GM21619 (cell line): ENCODE measurements at regions not wholly inside any gene's neighbourhood (a gene's known extent, or its start where the extent isn't known, plus 50 kb on each side); places are given as distances from the start of the nearest gene placed in this dataset.
"Not testable (repeated sequence)": the region's sequence is repeated elsewhere in the genome, so short reads cannot be mapped to it uniquely, and the experiment has no call there.

ENCODE experiments used
- ATAC-seq: cut with Tn5 transposase; IDR thresholded peaks from one replicate; pipeline ENCODE4 v1.9.1; 2021; ENCODE audit not compliant: unreplicated experiment

GRCh38 chr3:163513149-163513657 is 1565.1 kb downstream of the SI start:
- ATAC-seq: no peak

GRCh38 chr3:163508206-163508605 is 1570.1 kb downstream of the SI start:
- ATAC-seq: no peak

- ATAC-seq: no peak
Observed at GRCh38 chr3:163504974-163505373, 1573.3 kb downstream of the SI start.

- ATAC-seq: not testable (repeated sequence)
Observed at GRCh38 chr3:163499736-163500219, 1578.5 kb downstream of the SI start.

GRCh38 chr3:163498842-163499735 is 1579.2 kb downstream of the SI start:
- not testable (repeated sequence) for ATAC-seq

- no peak for ATAC-seq
Observed at GRCh38 chr3:163491714-163492113, 1586.6 kb downstream of the SI start.

GRCh38 chr3:163490119-163490518 is 1588.2 kb downstream of the SI start:
- no peak for ATAC-seq

GRCh38 chr3:163482695-163483094 is 1595.6 kb downstream of the SI start:
- no peak for ATAC-seq

- ATAC-seq: no peak
Observed at GRCh38 chr3:163481738-163482137, 1596.6 kb downstream of the SI start.

GRCh38 chr3:163476179-163476578 is 1602.1 kb downstream of the SI start:
- no peak for ATAC-seq

- no peak for ATAC-seq
Observed at GRCh38 chr3:163474766-163475165, 1603.5 kb downstream of the SI start.

- no peak for ATAC-seq
Observed at GRCh38 chr3:163468531-163469335, 1609.6 kb downstream of the SI start.

GRCh38 chr3:163462446-163462845 is 1615.8 kb downstream of the SI start:
- no peak for ATAC-seq

GRCh38 chr3:163450698-163451097 is 1627.6 kb downstream of the SI start:
- ATAC-seq: no peak

GRCh38 chr3:163438760-163439159 is 1639.5 kb downstream of the SI start:
- ATAC-seq: no peak

GRCh38 chr3:163422671-163423070 is 1655.6 kb downstream of the SI start:
- no peak for ATAC-seq

- ATAC-seq: no peak
Observed at GRCh38 chr3:163391407-163392181, 1686.7 kb downstream of the SI start.

- ATAC-seq: no peak
Observed at GRCh38 chr3:163384383-163384782, 1693.9 kb downstream of the SI start.

- ATAC-seq: no peak
Observed at GRCh38 chr3:163382183-163382582, 1696.1 kb downstream of the SI start.

GRCh38 chr3:163368168-163368567 is 1710.1 kb downstream of the SI start:
- no peak for ATAC-seq

GRCh38 chr3:163364717-163365116 is 1713.6 kb downstream of the SI start:
- no peak for ATAC-seq
